ENCODE measurements at regions not wholly inside any gene's neighbourhood (a gene's known extent, or its start where the extent isn't known, plus 50 kb on each side); places are given as distances from the start of the nearest gene placed in this dataset.
"Not testable (repeated sequence)": the region's sequence is repeated elsewhere in the genome, so short reads cannot be mapped to it uniquely, and the experiment has no call there.

- no peak for DNase-seq
Measured at GRCh38 chr2:239642406-239643004, 241.7 kb upstream of the HDAC4 start.

DNA sequence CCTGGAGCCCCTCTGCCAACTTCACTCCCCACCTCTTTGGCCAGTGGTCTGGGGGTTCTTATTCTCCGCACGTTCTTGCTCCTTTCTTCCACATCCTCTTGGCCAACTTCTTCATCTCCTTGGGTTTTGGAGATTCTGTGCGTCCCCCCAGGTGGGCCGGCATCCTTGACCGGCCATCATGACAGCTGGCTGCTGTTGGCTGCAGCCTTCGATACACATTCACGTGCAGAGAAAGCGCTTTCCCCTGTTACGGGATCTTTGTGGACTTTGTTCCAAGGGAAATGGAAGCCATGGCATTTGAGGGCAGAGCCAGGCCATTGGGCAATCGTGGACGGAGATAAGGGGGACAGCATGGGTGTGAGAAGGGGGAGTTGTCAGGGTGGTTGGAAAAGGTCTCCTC, 241.1 kb upstream of the HDAC4 start:
- DNase-seq, result not testable (repeated sequence)

- no peak for DNase-seq
Measured at GRCh38 chr2:239640676-239641578, 240.1 kb upstream of the HDAC4 start.

DNA sequence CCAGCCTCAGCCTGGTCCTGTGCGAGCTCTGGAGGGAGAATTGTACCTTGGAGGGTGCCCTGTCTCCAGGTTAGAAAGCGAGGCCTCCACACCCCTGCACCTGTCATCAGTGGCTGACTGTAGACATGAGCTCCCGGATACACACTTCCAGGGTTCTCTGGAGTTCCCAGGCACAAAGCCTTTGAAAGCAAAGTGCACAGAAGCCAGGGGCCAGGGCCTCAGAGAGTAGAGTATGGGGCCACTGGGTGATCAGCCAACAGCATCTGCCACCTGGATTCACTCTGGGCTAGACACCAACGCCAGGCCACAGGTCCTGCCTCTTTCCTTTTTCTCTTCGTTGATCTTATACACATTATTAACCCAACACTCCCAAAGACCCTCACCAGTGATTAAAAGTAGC, 239.4 kb upstream of the HDAC4 start:
- DNase-seq, result no peak

- DNase-seq, result no peak
Measured at GRCh38 chr2:239639421-239640185, 238.8 kb upstream of the HDAC4 start.

GRCh38 chr2:239638376-239638775, 237.6 kb upstream of the HDAC4 start:
- DNase-seq, result no peak

- DNase-seq, result no peak
Measured at GRCh38 chr2:239636808-239637207, 236.0 kb upstream of the HDAC4 start.

DNA sequence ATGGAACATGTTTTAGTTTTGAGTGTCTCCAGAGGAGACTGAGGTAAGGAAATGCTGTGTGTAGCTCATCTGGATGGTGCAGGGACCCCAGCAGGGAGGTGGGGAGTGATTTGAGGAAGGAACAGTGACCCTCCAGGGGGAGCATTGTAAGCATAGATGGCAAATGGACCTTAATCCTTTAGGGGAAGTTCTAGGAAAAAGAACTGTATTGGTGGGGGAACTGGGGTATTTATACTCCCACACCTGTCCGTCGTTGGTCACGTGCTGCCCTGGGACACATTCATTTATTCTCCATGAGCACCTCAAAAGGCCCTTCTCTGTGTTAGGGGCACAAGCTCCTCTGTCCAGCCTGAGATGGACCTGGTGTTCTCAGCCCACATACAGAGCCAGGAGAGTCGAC, 233.9 kb upstream of the HDAC4 start:
- DNase-seq, result no peak

GRCh38 chr2:239630618-239631286, 229.9 kb upstream of the HDAC4 start:
- DNase-seq, result no peak

DNA sequence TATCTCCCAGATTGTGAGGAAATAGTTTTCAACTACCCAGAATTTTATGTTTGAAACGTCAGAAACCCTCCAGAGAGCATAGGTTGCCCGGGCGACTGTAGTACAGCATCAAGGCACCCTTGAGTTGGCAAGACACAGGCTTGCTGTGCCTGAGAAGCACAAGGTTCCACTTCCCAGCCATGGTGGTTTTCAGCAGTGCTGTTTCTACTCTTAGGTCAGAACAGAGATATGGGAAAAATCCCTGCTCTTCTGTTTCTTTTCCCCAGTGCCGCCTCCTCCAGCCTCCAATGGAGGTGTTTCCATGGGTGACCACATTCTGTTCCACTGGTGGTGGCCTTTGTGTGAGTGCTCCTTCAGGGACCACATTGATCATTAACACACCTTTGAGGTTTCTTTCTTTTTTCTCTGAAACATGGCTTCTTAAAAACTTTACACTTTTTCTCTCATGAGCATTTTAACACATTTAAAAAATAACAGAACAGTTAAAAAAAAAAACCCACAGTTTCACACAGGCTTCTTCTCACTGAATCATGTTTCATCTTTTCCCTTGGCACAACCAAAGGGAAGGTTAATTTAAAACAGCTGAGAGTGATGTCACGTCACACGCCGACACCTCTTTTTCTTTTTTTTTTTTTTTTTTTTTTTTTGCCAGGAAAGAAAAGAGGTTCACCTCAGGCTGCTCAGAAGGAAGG, 229.3 kb upstream of the HDAC4 start:
- DNase-seq, result no peak

GRCh38 chr2:239626961-239627592, 226.3 kb upstream of the HDAC4 start:
- DNase-seq, result no peak

GRCh38 chr2:239625971-239626734, 225.3 kb upstream of the HDAC4 start:
- no peak for DNase-seq

- DNase-seq, result no peak
Measured at GRCh38 chr2:239625156-239625845, 224.5 kb upstream of the HDAC4 start.

DNA sequence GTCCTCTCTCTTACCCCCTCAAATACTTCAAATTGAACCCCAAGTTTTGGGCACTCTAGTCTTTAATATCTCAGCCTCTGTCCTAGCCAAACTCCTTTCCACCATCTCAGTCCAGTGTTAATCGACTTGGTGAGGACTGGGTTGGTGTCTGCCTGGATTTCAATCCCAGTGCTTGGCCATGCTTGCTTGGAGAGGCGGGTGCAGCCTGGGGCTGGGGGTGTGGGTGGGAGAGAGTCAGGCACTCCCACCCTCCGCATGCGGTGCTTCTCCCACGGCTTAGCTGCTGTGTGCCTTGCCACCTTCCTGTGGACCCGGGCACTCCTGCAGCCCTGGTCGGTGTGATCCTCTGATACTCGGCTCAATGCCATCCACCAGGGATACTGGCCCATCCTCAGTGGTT, 220.8 kb upstream of the HDAC4 start:
- no peak for DNase-seq

DNA sequence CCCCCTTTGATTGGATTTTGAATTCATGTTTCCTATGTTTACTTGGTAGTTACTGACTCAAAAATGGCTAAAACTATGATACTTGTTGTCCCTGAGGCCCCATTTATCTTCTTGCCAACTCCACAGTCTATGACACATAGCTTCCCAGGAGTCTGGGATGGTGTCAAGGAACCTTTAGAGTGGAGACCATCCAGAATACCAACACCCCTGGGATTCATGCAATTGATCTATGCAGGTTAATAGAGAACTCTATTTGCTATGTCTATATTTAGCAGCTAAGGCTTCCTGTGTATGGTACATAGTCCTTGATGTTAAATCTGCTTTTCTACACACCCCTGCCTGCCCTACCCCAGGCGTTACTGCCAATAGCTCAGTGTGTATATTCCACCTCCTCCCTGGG, 218.5 kb upstream of the HDAC4 start:
- DNase-seq, result no peak

- no peak for DNase-seq
Measured at GRCh38 chr2:239616729-239617128, 215.9 kb upstream of the HDAC4 start.

GRCh38 chr2:239612133-239612532, 211.3 kb upstream of the HDAC4 start:
- DNase-seq, result no peak

- DNase-seq, result no peak
Measured at GRCh38 chr2:239611222-239611795, 210.5 kb upstream of the HDAC4 start.

GRCh38 chr2:239610457-239611221, 209.8 kb upstream of the HDAC4 start:
- no peak for DNase-seq
